Uterus (tissue), 2 donors: ENCODE measurements at regions not wholly inside any gene's neighbourhood (a gene's known extent, or its start where the extent isn't known, plus 50 kb on each side); places are given as distances from the start of the nearest gene placed in this dataset.

ENCODE experiments used
- POLR2A ChIP-seq, 2 donors: fragments of 450-650 bp; IDR thresholded peaks; one replicate each; pipeline ENCODE4 v1.6.1; 2016; ENCODE audit warnings: antibody characterized with exemption in 2 of 2, mild to moderate bottlenecking in 1 of 2, moderate library complexity in 1 of 2
- TF ChIP-seq, protein P1 (sequence below), 4 experiments: fragments of 200-600 bp in 2 of 4; fragments of 450-650 bp in 2 of 4; sonication (generic) in 2 of 4; IDR thresholded peaks; one replicate each; pipeline ENCODE4 v1.5.1; 2016 to 2019; ENCODE audit warnings: antibody characterized with exemption in 4 of 4, mild to moderate bottlenecking in 2 of 4, moderate library complexity in 1 of 4

DNA sequence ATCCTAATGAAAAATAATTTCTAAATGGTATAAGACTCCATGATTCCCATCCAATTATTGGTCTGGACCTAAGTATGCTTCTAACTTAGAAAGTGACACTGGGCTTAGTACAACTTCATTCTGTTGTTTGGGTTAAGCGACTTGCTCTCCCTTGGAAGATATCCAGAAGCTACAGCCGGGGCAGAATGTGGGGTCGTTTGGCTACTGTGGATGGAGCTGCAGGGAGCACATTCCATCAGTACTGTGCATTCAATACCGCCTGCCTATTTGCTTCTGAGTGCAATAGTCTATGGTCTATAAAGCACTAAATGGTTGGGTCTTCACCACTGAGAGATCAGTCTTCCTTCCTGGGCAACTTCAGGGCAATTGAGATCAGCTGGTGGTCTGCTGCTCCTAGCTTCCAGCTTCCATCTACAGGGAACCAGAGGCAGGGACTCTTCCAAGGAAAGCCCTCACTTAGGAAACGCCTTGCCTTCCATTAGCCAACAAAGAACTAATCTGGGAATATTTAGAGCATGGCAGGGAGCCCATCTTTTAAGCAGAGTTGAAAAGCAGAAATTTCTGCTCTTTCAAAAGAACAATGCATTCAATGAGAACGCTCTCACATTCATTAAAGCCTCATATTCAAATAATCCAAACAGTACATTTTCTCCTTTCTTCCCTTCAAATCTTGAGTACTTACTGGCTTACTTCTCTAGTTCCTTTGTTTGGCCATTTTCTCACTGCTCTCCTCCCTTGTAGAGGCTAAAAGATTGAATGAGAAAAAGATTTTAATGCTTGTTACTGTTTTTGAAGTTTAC is 1049.9 kb upstream of the TENM3 start:
- TF ChIP-seq, protein P1, sequence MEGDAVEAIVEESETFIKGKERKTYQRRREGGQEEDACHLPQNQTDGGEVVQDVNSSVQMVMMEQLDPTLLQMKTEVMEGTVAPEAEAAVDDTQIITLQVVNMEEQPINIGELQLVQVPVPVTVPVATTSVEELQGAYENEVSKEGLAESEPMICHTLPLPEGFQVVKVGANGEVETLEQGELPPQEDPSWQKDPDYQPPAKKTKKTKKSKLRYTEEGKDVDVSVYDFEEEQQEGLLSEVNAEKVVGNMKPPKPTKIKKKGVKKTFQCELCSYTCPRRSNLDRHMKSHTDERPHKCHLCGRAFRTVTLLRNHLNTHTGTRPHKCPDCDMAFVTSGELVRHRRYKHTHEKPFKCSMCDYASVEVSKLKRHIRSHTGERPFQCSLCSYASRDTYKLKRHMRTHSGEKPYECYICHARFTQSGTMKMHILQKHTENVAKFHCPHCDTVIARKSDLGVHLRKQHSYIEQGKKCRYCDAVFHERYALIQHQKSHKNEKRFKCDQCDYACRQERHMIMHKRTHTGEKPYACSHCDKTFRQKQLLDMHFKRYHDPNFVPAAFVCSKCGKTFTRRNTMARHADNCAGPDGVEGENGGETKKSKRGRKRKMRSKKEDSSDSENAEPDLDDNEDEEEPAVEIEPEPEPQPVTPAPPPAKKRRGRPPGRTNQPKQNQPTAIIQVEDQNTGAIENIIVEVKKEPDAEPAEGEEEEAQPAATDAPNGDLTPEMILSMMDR (IDR thresholded peaks at IDR 0.05) = no peak
- no peak for TF ChIP-seq POLR2A (IDR thresholded peaks at IDR 0.05)
